T-cell (primary cell): ENCODE measurements at regions not wholly inside any gene's neighbourhood (a gene's known extent, or its start where the extent isn't known, plus 50 kb on each side); places are given as distances from the start of the nearest gene placed in this dataset.

ENCODE experiments used
- ATAC-seq, 4 experiments: fragments of 200-7000 bp in 3 of 4; fragments of 150-1000 bp in 1 of 4; cut with Tn5 transposase; replicated peaks in 1 of 4; 1 replicate in 3 of 4; 2 replicates in 1 of 4; pipeline ENCODE4 v1.10.0; 2021; ENCODE audit warnings: moderate library complexity in 3 of 4, mild to moderate bottlenecking in 2 of 4, moderate number of reproducible peaks in 1 of 4
- CTCF ChIA-PET, 2 donors: fragments of 300-600 bp; sonication (Branson Sonifier 250); formaldehyde crosslinking; loops; one replicate each; lab custom pipeline; 2022; ENCODE audit warnings: antibody characterized with exemption in 2 of 2; lab: Charles Lee
- POLR2A ChIA-PET, 2 donors: fragments of 300-600 bp; sonication (Branson Sonifier 250); formaldehyde crosslinking; loops; one replicate each; lab custom pipeline; 2022; ENCODE audit warnings: antibody characterized with exemption in 2 of 2; lab: Charles Lee
- DNase-seq, 35 experiments: peaks; one replicate each; pipeline versions ENCODE4 v3.0.0 to v3.0.0-alpha.2; 2013 to 2023
- H3K27ac ChIP-seq: one replicate; pipeline ENCODE4 v1.5.1; 2013; ENCODE audit warnings: low read length
- H3K27me3 ChIP-seq, 2 experiments: replicated peaks in 1 of 2; 1 replicate in 1 of 2; 2 replicates in 1 of 2; pipeline versions ENCODE4 v1.6.1 to v1.7.0; 2013; ENCODE audit warnings: low read length in 1 of 2, mixed read lengths in 1 of 2; ENCODE audit not compliant: control insufficient read depth in 2 of 2, insufficient read depth in 2 of 2; ENCODE audit errors: extremely low read depth in 1 of 2
- H3K36me3 ChIP-seq, 2 donors: 1 replicate in 1 of 2; 2 replicates in 1 of 2; pipeline versions ENCODE4 v1.6.1 to v1.7.0; 2013; ENCODE audit warnings: low read length in 1 of 2; ENCODE audit not compliant: control insufficient read depth in 2 of 2, insufficient read depth in 1 of 2; ENCODE audit errors: extremely low read depth in 1 of 2
- H3K4me1 ChIP-seq, 2 experiments: 1 replicate in 1 of 2; 2 replicates in 1 of 2; pipeline versions ENCODE4 v1.6.1 to v1.7.0; 2013; ENCODE audit warnings: low read length in 2 of 2, mixed read lengths in 1 of 2; ENCODE audit not compliant: insufficient read depth in 2 of 2, control insufficient read depth in 1 of 2; ENCODE audit errors: extremely low read depth in 1 of 2
- H3K4me3 ChIP-seq, 2 donors: 1 replicate in 1 of 2; 2 replicates in 1 of 2; pipeline versions ENCODE4 v1.5.1 to v1.7.0; 2013; ENCODE audit warnings: mild to moderate bottlenecking in 2 of 2, low read length in 1 of 2, moderate library complexity in 1 of 2; ENCODE audit not compliant: control insufficient read depth in 1 of 2; ENCODE audit errors: extremely low read depth in 1 of 2
- H3K9me3 ChIP-seq: 2 replicates; pipeline ENCODE4 v1.7.0; 2013
- H3K27ac Mint-ChIP-seq, 2 donors: one replicate each; pipeline ENCODE4 v1.8.0; 2020 to 2021; ENCODE audit warnings: mild to moderate bottlenecking in 2 of 2, mixed read lengths in 2 of 2
- H3K27me3 Mint-ChIP-seq, 2 donors: one replicate each; pipeline ENCODE4 v1.8.0; 2021 to 2022; ENCODE audit warnings: mixed read lengths in 2 of 2
- H3K36me3 Mint-ChIP-seq: one replicate; pipeline ENCODE4 v1.8.0; 2021; ENCODE audit warnings: mixed read lengths
- H3K4me1 Mint-ChIP-seq, 3 donors: one replicate each; pipeline ENCODE4 v1.8.0; 2020 to 2022; ENCODE audit warnings: mixed read lengths in 3 of 3, mild to moderate bottlenecking in 1 of 3
- H3K4me3 Mint-ChIP-seq, 3 donors: one replicate each; pipeline ENCODE4 v1.8.0; 2020 to 2022; ENCODE audit warnings: mild to moderate bottlenecking in 3 of 3, mixed read lengths in 3 of 3, moderate library complexity in 3 of 3
- H3K9me3 Mint-ChIP-seq, 3 donors: one replicate each; pipeline ENCODE4 v1.8.0; 2020 to 2022; ENCODE audit warnings: mixed read lengths in 3 of 3
- WGBS: methylation state at CpG from one replicate; pipeline ENCODE4 v1.1.5; 2013; ENCODE audit warnings: missing lambda C conversion rate; ENCODE audit not compliant: insufficient coverage; 5-methylcytosine and 5-hydroxymethylcytosine counted together

DNA sequence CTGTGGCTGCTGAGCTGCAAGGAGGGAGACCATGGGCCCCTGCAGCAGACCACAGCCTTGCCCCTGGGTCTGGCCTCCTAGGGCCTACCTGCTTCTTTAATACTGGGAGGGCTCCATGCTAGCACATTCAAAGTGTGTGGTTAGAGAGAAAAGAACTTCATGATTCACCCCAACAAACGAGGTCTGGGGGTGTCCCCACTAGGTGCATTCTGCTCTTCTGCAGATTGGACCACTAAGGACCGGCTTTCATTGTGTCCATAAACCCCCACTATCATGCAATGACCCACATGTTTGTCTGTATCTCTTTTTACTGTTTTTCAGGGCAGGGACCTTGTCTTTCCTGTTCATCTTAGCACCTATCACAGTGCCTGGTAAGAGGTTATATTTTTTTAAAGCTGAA is 185.4 kb downstream of the OMA1 start:
- no CpG with 5 or more reads among the region's 2 CpGs for WGBS
- ATAC-seq (no peak), DNase-seq (no peak)
- H3K4me3 ChIP-seq = no peak overlapping the region
- H3K4me3 Mint-ChIP-seq = no peak overlapping the region
- H3K4me1 ChIP-seq = no peaks in the 10 kb centered on the region
- POLR2A ChIA-PET = no interaction called here
- H3K36me3 Mint-ChIP-seq = peaks cover 3% of the 10 kb centered on the region
- H3K27me3 ChIP-seq = no peaks in the 10 kb centered on the region
- H3K9me3 ChIP-seq = no peaks in the 10 kb centered on the region
- no peaks in the 10 kb centered on the region for H3K9me3 Mint-ChIP-seq
- peaks cover 0 to 3% of the 10 kb centered on the region in 2 donors for H3K36me3 ChIP-seq
- no peak overlapping the region for H3K27ac ChIP-seq
- no peak overlapping the region for H3K27ac Mint-ChIP-seq
- peaks cover 4 to 17% of the 10 kb centered on the region in 2 donors for H3K27me3 Mint-ChIP-seq
- CTCF ChIA-PET = no interaction called here
- no peaks in the 10 kb centered on the region for H3K4me1 Mint-ChIP-seq

DNA sequence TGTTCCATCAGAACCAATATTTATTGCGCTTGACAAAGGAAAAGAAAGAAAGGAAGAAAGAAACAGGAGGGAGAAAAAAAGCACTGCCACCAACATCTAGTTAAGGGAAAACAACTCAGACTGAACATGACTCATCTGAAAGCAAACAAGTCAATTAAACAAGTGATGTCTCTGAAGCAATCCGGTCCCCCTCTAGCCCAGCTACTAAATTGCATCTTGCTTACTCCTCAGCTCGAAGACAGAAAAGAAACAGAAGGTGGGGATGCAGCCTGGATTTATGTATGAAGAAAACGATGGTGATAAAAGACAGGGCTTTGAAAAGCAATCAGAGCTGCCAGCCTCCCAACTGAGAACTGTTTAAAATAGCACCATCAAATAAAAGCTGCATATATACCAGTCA is 188.2 kb downstream of the OMA1 start:
- H3K4me1 Mint-ChIP-seq = no peaks in the 10 kb centered on the region
- no peak for ATAC-seq
- no peaks in the 10 kb centered on the region for H3K9me3 Mint-ChIP-seq
- Histone ChIP-seq H3K4me3 (no peak overlapping the region), H3K27me3 (no peaks in the 10 kb centered on the region), H3K27ac (no peak overlapping the region), H3K9me3 (no peaks in the 10 kb centered on the region), H3K4me1 (no peaks in the 10 kb centered on the region), H3K36me3 (no peaks in the 10 kb centered on the region)
- CTCF ChIA-PET = no interaction called here
- H3K27me3 Mint-ChIP-seq = peaks cover 4 to 15% of the 10 kb centered on the region in 2 donors
- no CpG with 5 or more reads among the region's 4 CpGs for WGBS
- no peak for DNase-seq
- H3K27ac Mint-ChIP-seq = no peak overlapping the region
- no peak overlapping the region for H3K4me3 Mint-ChIP-seq
- peaks cover 3% of the 10 kb centered on the region for H3K36me3 Mint-ChIP-seq
- POLR2A ChIA-PET = no interaction called here

DNA sequence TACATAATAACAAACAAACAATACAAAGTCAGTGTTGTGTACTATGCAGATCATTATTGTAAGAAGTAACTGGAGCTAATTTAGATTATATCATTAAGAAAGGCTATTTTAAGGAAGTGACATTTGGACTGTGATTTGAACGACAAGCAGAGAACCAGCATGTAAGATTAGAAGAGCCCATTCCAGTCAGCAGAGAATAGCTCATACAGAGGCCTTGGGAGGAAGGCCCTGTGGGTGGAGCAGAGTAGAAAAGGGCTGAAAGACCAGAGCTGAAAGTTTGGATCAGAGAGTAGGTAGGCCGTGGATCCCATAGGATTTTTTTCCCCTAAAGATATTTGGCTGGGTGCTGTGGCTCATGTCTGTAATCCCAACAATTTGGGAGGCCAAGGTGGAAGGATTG is 190.1 kb downstream of the OMA1 start:
- H3K27ac ChIP-seq = no peak overlapping the region
- CTCF ChIA-PET = no interaction called here

DNA sequence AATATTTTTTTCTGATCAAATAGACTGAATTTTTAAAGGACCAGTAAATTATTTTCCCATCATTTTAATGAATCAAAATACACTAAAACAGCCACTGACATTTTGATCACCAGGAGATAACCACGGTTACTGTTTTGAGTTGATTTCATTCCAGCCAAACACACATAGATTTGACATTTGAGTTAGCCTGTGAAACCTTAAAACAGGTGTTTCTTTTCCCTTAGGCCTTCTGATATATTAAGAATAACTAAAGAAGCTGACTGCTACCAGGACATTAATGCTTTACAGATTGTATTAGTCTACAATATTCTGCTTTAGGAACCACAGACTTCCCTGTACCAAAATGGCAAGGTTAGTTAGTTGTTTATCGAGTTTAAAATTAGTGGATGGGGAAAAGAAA is 193.4 kb downstream of the OMA1 start:
- Mint-ChIP-seq H3K9me3 (peaks cover 6 to 8% (median 7%) of the 10 kb centered on the region in 3 donors), H3K4me3 (no peak overlapping the region), H3K36me3 (peaks cover 3% of the 10 kb centered on the region), H3K27me3 (peaks cover 4 to 21% of the 10 kb centered on the region in 2 donors), H3K4me1 (no peaks in the 10 kb centered on the region), H3K27ac (no peak overlapping the region)
- ChIA-PET CTCF (no interaction called here), POLR2A (no interaction called here)
- no peaks in the 10 kb centered on the region for H3K9me3 ChIP-seq
- no peak overlapping the region for H3K4me3 ChIP-seq
- no peaks in the 10 kb centered on the region for H3K4me1 ChIP-seq
- no peak for DNase-seq
- H3K27ac ChIP-seq = no peak overlapping the region
- no CpG with 5 or more reads among the region's 2 CpGs for WGBS
- no peak for ATAC-seq
- H3K36me3 ChIP-seq = no peaks in the 10 kb centered on the region
- H3K27me3 ChIP-seq = no peaks in the 10 kb centered on the region

More for the DNA sequence above, 190.1 kb downstream of the OMA1 start:
- H3K9me3 Mint-ChIP-seq = peaks cover 1 to 3% (median 1%) of the 10 kb centered on the region in 3 donors
- peaks cover 4 to 16% of the 10 kb centered on the region in 2 donors for H3K27me3 Mint-ChIP-seq
- POLR2A ChIA-PET = no interaction called here
- DNase-seq (no peak), ATAC-seq (no peak)
- no peak overlapping the region for H3K4me3 Mint-ChIP-seq
- Histone ChIP-seq H3K4me1 (no peaks in the 10 kb centered on the region), H3K9me3 (no peaks in the 10 kb centered on the region), H3K4me3 (no peak overlapping the region), H3K27me3 (no peaks in the 10 kb centered on the region), H3K36me3 (no peaks in the 10 kb centered on the region)
- no peaks in the 10 kb centered on the region for H3K4me1 Mint-ChIP-seq
- H3K36me3 Mint-ChIP-seq = peaks cover 3% of the 10 kb centered on the region
- WGBS = 55% methylated on average over 2 of the region's 2 CpGs
- no peak overlapping the region for H3K27ac Mint-ChIP-seq

DNA sequence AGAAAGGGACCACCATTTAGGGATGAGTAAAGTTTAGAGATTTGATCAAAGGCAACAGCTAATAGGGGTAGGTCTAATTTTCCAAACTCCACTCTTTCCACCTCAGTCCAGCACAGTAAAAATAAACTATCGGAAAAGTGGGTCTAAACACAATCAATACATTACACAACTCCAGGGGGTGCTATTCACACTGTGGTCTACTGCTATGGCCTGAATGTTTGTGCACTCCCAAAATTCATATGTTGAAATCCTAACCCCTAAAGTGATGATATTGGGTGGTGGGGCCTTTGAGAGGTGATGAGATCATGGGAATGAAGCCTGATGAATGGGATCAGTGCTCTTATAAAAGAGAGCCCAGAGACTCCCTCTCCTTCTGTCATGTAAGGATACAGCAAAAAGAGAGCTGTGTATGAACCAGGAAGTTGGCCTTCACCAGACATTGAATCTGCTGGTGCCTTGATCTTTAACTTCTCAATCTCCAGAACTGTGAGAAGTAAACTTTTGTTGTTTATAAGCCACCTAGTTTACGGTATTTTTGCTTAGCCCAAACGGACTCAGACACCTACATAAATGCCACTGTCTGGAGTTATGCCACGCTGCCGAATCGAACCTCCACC is 193.9 kb downstream of the OMA1 start:
- H3K27ac ChIP-seq = no peak overlapping the region
- Mint-ChIP-seq H3K27ac (no peak overlapping the region), H3K9me3 (peaks cover 6 to 8% (median 7%) of the 10 kb centered on the region in 3 donors), H3K27me3 (peaks cover 4 to 21% of the 10 kb centered on the region in 2 donors), H3K4me1 (no peaks in the 10 kb centered on the region), H3K4me3 (no peak overlapping the region), H3K36me3 (peaks cover 3% of the 10 kb centered on the region)
- H3K4me3 ChIP-seq = no peak overlapping the region
- POLR2A ChIA-PET = no interaction called here
- ATAC-seq (no peak), DNase-seq (no peak)
- H3K27me3 ChIP-seq = no peaks in the 10 kb centered on the region
- 100% methylated on average over 2 of the region's 6 CpGs for WGBS
- no peaks in the 10 kb centered on the region for H3K9me3 ChIP-seq
- no peaks in the 10 kb centered on the region for H3K4me1 ChIP-seq
- CTCF ChIA-PET = no interaction called here
- H3K36me3 ChIP-seq = no peaks in the 10 kb centered on the region

DNA sequence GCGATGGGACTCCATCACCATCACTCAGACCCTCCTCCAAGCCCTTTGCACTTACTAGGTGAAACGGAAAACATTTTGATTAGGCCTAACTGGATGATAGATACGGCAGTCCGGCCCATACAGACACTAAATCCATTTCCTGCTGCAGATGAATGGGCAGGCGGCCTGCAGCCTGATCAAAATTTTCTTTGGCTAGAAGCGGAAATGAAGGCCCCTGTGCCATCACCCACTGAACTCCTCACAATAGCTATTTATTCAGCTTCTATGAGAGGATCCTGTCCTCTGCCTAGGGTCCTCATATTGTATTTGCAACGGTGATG is 200.5 kb downstream of the OMA1 start:
- POLR2A ChIA-PET = no interaction called here
- CTCF ChIA-PET = no interaction called here
- WGBS = 94% methylated on average over 3 of the region's 7 CpGs
- H3K36me3 ChIP-seq = no peaks in the 10 kb centered on the region
- peaks cover 1 to 10% of the 10 kb centered on the region in 2 donors for H3K27me3 Mint-ChIP-seq
- H3K4me1 ChIP-seq = no peaks in the 10 kb centered on the region
- ATAC-seq (no peak), DNase-seq (no peak)
- no peak overlapping the region for H3K27ac Mint-ChIP-seq
- H3K27ac ChIP-seq = no peak overlapping the region
- no peaks in the 10 kb centered on the region for H3K36me3 Mint-ChIP-seq
- no peaks in the 10 kb centered on the region for H3K9me3 ChIP-seq
- H3K9me3 Mint-ChIP-seq = peaks cover under 1 to 3% (median 1%) of the 10 kb centered on the region in 3 donors
- H3K4me3 ChIP-seq = no peak overlapping the region
- H3K4me1 Mint-ChIP-seq = no peaks in the 10 kb centered on the region
- H3K27me3 ChIP-seq = no peaks in the 10 kb centered on the region
- H3K4me3 Mint-ChIP-seq = no peak overlapping the region
